HG03039 (cell line): ENCODE measurements at regions not wholly inside any gene's neighbourhood (a gene's known extent, or its start where the extent isn't known, plus 50 kb on each side); places are given as distances from the start of the nearest gene placed in this dataset.
"Not testable (repeated sequence)": the region's sequence is repeated elsewhere in the genome, so short reads cannot be mapped to it uniquely, and the experiment has no call there.

ENCODE experiments used
- ATAC-seq: cut with Tn5 transposase; IDR thresholded peaks from one replicate; pipeline ENCODE4 v1.9.1; 2021; ENCODE audit warnings: mild to moderate bottlenecking, moderate library complexity; ENCODE audit not compliant: unreplicated experiment

DNA sequence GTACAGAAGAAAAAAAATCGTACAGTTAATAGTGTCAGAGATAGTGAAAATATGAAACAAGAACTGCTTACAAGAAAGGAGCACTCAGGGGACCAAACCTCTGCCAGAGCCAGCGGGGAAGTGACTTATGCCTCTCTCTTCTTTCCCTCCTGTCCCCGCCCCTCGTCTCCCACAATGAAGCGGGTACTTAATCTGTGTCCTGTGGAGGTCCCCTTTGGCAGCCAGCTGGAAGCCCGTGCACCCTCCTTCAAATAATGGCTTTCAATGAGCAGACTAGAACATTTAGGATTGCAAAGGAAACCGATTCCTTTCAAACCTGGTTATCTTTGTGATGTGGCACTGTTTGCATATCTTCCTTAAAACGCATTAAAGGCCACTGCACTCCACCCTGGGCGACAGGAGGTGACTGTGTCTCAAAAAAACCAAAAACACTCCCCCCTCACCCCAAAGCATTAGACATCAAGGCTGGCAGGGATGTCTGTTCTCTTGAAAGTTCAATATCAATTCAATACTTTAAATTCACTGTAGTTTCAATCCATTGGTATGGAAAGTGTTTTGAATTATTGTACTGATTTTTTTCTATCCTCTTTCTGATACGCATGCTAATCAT, 51.7 kb downstream of the PPIAL4C start:
- ATAC-seq: not testable (repeated sequence)

DNA sequence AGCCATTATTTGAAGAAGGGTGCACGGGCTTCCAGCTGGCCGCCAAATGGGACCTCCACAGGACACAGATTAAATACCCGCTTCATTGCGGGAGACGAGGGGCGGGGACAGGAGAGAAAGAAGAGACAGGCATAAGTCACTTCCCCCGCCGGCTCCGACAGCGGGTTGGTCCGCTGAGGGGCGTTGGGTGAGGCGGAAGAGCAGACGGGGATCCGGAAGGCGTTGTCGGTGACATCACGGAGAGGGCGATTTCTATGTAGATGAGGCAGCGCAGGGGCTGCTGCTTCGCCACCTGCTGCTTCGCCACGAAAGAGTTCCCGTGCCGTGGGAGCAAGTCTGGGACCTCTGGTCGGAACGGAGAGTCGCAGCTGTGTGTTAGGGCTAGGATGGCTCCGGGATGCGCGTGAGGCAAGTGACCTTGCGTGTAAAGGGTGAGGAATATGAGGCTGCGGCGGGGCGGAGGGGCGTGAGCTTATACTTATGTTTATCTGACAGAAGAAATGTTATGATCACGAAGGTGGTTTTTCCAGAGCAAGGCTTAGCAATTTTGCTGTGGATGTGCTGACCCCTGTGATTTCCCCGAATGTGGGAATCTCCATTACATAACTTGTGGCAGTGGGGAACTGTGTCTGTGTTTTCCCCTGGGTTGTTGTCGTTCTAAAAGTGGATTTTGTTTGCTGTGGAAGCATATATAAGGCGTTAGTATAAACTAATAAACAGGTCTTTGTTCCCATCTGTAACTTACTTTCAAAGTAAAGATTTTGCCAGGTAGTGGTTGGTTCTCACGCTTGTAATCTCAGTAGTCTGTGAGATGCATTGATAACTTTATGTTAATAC, 52.9 kb downstream of the PPIAL4C start:
- peak; percentile 86 for ATAC-seq

DNA sequence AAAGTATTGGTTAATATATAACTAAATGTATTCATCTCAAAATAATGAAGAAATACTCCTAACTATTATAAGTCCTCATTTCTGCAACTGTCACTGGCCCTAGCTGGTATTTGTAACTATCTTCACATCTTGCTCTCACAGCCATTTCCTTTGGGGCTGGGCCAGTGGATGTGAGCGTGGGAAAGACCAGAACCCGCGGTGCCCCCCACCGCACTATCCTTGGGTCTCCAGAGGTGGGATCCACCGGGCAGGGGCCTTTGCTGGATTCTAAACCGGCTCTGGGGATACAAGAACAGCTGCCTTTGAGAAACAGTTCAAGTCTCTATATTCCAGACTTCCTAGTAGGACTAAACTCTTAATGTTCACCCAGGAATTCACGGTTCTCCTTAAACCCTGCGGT, 54.8 kb downstream of the PPIAL4C start:
- not testable (repeated sequence) for ATAC-seq

DNA sequence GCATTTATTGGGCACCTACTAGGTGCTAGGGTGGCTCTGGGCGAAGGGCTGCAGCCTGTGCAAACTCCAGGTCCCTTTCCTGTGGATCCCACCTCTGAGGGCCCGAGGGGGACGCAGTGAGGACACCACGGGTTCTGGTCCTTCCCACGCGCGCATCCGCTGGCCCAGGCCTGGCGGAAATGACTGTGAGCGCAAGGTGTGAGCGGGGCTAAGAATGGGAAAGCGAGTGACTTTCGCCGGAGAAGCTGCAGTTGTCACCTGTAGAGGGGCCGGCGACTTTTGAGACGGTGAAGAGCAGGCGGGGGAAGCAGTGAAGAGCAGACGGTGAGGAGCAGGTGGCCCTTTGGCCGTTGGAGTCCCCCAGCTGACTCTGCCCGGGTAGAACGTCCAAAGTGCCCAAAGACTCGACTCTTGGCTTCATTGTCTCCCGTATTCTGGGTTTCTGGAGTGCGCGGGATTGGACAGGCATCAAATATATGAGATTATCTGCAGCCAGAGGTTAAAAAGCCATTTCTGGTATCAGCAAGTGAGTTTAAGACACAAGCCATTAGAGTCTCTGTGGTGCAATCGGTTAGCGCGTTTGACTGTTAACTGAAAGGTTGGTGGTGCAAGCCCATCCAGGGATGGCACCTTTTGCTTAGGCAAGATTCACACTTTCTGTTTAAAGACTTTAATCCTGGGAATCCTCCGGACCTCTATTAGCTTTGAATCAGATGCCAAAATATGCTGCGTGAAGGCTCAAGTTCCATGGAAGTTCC, 55.4 kb downstream of the PPIAL4C start:
- ATAC-seq: not testable (repeated sequence)

DNA sequence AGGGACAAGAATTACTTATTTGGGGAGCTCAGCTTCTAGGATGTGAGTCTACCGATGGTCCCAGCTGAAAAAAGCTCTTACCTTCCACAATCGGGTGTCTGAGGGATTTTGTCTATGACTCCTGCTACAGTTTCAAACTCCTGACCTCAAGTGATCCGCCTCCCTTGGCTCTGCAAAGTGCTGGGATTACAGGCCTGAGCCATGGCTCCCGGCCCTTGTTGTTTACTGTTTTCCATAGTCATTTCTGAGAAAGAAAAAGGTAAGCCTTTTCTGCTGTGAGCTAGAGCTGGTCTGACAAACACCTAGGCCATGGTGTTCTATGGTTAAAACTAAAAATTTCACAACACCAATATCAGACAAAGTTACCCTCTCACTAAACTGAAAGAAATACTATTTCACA, 57.5 kb downstream of the PPIAL4C start:
- not testable (repeated sequence) for ATAC-seq

DNA sequence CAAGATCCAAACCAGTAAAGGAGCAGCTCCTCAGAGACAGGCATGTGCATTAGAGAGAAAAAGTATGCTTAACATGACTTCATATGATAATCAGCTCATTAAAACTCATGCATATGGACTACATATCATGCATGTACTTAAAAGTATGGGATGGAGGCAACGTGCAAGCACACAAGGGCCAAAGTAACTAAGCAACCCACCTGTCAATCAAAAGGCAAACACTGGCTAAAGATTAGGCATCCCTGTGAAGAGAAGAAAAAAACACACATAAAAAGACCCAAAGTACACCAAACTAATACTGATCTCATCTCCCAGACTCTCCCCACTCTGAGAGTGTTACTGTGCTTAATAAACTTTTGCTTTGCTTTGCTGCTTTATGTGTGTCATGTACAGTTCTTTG, 61.2 kb downstream of the PPIAL4C start:
- not testable (repeated sequence) for ATAC-seq

DNA sequence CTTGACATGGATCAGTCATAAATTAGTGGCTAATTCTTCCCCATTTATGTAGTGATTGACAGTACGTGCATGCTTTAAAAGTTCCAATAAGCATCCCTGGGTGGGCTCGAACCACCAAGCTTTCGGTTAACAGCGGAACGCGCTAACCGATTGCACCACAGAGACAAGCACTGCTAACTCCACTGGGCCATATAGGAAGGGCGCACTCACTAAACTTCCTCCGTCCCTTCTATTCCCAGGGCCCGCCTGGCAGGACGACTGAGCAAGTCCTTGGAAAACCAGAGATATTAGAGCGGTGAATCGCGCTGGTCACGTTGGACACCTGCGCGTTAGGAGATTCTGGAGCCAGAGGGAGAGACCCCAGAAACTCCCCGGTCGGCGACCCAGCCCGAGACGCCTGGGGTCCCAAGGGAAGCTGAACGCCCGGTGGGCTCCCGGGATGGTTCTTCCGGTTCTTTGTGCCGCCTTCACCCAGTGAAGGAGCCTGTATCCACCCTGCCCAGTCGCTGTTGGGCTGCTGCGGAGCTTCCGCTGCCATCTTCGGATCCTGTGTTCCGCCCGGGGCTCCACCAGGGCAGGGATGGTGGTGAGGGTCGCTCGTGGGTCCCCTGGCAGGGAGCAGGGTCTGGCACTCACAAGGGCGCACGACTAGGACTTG, 62.8 kb downstream of the PPIAL4C start:
- not testable (repeated sequence) for ATAC-seq

DNA sequence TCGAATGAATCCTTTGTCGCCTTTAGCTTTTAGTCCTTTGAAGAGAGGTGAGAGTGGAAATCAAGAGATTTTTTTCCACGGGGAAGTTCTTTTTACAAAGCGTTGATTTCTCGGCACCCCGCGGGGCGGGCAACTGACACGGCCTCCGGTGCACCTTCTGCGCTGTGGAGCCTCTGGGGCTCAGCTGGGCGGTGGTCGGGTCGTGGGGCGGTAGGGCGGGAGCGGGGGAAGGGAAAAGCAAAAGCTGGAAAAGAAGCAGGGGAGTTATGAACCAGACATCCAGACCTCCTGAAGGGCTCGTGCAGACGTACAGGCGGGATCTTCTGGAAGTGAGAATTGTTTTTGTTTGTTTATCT, 63.3 kb downstream of the PPIAL4C start:
- ATAC-seq: not testable (repeated sequence)

DNA sequence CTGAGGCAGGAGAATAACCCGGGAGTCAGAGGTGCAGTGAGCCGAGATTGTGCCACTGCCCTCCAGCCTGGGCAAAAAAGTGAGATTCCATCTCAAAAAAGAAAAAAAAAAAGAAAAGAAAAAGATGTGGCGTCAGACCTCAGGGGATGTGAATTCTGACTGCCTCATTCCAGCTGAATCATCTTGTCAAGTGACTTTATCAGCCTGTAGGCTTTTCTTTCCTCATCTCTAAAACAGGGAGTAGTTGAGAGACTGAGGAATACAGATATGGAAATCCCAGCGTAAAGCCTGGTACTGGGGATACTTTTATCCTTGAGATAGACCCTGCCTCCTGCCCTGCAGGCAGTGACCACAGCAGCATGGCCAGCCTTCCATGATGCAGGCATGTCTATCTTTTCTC, 74.1 kb downstream of the PPIAL4C start:
- not testable (repeated sequence) for ATAC-seq

DNA sequence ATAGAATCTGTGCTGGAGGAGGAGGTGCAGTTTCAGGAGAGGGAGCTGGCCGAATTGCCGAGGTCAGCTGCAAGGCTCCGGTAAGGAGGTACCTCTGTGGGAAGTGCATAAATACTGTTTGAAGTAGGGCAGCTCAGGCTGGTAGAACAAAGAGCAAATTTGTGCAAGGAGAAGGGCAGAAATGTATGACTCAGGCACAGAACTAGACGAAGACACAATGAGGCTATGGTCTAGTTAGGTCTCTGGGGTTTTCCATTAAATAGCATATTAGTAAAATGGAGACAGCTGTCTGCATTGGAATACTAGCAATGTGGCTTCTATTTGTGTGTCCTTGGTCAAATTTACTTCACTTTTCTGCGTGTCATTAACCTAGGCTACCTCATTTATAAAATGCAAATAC, 74.5 kb downstream of the PPIAL4C start:
- not testable (repeated sequence) for ATAC-seq

DNA sequence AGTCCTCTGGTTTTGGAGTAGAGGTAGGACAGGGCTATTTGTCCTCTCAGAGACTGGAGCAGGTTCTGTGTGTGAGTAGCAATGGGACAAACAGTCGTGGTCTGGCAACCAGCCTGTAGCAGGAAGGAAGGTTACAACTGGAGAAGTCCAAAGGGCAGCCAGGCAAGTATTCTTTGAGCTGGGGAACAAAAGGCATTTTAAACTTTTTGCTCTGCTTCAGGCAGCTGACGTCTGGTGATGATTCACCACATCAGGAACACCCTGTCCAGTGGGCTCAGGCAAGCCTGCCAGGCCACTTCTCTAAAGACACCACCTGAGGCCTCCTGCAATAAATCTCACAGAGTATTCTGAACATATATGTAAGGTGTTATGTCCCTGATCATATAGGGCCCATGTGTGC, 81.0 kb downstream of the PPIAL4C start:
- ATAC-seq: not testable (repeated sequence)

DNA sequence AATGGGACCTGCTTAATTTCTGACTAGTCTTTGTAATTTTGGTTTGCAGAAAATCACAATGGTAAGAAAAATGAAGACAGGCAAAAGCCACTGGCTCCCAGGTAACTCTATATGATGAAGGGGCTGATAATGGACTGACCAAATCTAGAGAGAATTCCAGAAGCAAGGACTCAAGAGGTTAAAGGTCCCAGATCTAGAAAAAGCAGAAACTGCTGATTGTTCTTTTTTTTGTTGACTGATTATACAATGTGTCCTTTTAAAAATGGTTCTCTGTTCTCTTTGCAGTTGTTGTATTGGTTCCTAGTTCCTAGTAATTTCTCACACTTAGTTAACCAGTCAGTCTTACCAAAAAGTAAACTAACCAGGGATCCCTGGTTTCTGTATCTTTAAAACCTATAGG, 81.4 kb downstream of the PPIAL4C start:
- ATAC-seq: not testable (repeated sequence)

DNA sequence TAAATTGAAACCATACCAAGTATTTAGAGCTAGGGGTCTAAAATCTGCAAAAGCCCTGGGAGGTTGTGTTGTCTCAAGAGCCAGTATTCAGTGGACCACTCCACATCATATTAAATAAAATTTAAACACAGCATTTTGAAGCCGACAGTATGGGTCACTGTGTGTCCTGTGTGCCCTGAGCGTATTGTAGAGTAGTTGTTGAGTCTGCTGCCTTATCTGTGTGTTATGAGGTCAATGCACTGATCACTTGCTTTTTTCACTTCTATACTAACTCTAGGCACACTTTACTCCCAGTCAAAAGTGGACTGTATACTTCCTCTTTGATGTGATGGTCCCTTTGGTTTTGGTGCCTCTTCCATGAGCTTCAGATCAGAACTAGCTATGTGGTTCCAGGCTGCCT, 81.9 kb downstream of the PPIAL4C start:
- ATAC-seq: not testable (repeated sequence)

DNA sequence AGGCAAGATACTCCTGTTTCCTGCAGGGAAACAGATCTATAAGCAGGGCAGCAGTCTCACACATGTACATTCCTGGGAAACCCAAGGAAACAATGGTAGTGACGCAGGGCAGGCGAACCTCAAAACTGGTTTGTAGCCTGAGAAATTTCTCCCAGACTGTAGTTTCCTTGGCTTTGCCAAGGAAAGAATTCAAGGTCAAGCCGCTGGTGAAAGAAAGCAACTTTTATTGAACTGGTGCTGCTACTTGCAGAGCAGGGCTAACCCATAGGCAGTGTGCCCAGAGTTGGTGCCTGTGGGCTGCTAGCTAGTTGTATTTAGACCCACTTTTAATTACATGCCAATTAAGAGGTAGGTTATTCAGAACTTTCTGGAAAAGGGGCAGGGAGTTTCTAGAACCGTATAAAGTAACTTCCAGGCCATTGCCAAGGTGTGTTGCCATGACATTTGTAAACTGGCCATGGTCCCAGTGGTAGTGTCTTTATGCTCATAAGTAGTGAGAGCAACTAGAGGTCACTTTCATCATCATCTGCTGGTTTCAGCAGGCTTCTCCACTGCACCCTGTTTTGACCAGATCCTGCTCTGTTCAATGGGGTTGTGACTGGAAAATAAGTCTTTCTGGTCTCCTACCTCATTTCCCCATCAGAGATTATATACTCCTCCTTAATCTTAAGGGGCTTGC, 89.7 kb downstream of the PPIAL4C start:
- not testable (repeated sequence) for ATAC-seq

DNA sequence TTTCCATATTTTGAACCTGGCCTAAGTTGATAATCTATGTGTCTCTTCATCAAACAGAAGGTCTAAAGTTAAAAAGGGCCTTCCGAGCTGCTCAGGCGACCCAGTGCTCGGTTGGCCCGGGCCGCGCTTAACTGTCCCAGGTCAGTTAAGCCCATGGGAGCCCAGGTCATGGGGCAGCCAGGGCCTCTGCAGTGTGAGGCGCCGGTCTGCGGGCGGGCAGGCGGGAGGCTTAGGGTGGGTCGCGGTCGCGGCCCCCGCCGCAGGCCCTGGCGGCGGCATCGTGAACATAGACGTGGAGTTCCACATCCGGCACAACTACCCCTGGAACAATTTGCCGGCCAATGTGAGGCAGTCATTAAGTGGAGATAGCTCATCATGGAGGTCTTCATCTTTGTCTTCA, 91.3 kb downstream of the PPIAL4C start:
- ATAC-seq: not testable (repeated sequence)

DNA sequence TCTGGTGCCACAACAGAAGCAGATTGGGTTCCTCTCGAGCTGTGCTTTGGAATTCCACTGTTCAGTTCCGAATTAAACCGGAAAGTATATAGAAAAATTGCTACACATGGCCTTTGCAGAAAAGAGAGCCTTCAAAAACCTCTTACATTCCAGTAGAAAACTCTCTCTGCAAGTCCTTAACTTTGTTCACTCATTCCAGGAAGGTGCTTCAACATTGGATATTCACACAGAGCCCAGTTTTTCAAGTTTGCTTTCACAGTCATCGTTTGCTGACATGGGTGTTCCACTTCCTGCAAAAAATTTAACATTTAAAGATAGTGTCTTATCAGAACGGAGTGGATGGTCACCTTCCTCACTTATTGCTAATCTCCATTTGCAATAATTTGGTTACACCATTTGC, 93.7 kb downstream of the PPIAL4C start:
- ATAC-seq: not testable (repeated sequence)

DNA sequence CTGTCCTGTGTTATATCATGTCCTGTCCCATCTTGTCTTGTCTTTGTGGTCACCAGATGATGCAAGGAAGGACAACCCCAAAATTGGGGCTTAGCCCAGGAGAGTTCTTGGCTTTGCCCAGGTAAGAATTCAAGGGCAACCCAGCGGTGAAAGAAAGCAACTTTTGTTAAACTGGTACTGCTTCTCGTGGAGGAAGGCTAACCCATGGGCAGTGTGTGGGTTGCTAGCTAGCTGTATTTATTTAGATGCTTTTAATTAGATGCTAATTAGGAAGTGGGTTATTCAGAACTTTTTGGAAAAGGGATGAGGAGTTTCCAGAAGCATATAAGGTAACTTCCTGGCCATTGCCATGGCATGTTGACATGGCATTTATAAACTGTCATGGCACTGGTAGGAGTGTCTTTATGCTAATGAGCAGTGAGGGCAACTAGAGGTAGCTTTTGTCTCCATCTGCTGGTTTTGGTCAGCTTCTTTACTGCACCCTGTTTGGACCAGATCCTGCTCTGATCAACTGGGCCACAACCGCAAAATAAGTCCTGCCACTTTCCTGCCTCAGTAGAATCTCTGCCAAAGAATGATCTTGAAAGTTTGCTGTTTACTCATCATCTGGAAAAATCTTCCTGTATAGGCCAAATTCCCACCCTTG, 95.8 kb upstream of the FCGR1A start:
- ATAC-seq: not testable (repeated sequence)

DNA sequence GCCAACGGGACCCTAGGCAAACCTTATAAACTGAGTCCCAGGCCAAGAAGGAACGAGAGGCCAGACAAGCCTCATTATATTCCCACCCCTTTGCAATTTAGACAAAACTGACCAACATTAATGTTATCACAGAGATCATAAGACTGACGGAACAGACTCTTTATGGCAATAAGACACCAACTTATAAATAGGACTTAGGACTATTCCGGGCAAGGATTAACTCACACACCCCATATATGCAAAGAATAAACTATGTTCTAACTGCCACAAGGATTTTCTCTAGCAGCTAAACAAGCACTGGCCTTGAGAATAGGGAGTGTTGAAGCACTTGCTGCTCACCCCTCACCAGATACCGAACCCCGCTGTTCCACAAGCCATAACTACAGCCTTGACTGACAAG, 91.1 kb upstream of the FCGR1A start:
- ATAC-seq: not testable (repeated sequence)

DNA sequence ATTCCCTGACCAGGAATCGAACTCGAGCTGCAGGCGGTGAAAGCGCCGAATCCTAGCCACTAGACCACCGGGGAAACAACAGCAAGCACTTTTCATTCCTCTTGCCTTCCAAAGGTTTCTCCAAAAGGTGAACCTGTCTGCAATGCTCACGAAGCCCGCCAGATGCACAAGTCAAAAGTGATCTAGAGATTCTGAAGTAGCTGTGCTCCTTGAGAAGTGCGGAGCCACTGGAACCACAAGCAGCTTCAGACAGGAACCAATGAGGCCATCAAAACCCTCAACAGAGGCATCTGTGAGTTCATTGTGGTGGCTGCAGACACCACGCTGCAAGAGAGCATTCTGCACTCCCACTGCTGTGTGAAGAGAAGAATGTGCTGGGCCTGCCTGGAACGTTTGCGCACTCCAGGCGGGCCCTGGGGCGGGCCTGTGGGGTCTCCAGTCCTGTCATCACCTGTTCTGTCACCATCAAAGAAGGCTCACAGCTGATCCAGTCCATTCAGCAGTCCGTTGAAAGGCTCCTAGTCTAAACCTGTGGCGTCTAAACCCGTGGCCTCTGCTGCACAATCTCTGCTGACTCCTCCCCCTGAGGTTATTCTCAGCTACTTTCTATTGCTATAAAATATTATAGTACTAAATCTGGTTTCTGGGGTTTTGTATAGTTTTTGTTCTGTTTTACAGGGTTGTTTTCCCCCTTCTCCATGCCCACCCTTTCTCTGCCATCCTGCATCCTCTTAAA, 89.5 kb upstream of the FCGR1A start:
- not testable (repeated sequence) for ATAC-seq
